H1 (cell line): ENCODE measurements at regions not wholly inside any gene's neighbourhood (a gene's known extent, or its start where the extent isn't known, plus 50 kb on each side); places are given as distances from the start of the nearest gene placed in this dataset.
A peak's percentile ranks its signal among the peaks of the same experiment; 100 is the strongest.

Experiments
- CTCF ChIA-PET: fragments of 300-600 bp; sonication (Branson Sonifier 250); formaldehyde crosslinking; loops from one replicate; lab custom pipeline; 2021; ENCODE audit not compliant: partially characterized antibody; lab: Charles Lee
- POLR2A ChIA-PET: fragments of 300-600 bp; sonication (Branson Sonifier 250); formaldehyde crosslinking; loops from one replicate; lab custom pipeline; 2021; ENCODE audit warnings: inconsistent platforms; ENCODE audit not compliant: partially characterized antibody; lab: Charles Lee
- DNase-seq, 2 experiments: peaks; one replicate each; pipeline versions ENCODE4 v3.0.0 to v3.0.0-alpha.2; 2010 to 2022; ENCODE audit warnings: low spot score in 2 of 2, low read depth in 1 of 2, mixed read lengths in 1 of 2
- FAIRE-seq: peaks from 2 replicates; lab custom pipeline; 2011; peaks lifted over from hg19 to GRCh38; lab: Jason Lieb, UNC
- H2AFZ ChIP-seq: 2 replicates; pipeline ENCODE4 v1.8.1; 2012; ENCODE audit warnings: low read length, inconsistent platforms
- H2AK5ac ChIP-seq: 2 replicates; pipeline ENCODE4 v1.6.1; 2013; ENCODE audit warnings: low read depth, low read length
- H2BK120ac ChIP-seq: replicated peaks from 2 replicates; pipeline ENCODE3; 2013; ENCODE audit warnings: low read depth, low read length, inconsistent platforms
- H2BK12ac ChIP-seq: 2 replicates; pipeline ENCODE4 v1.6.1; 2013; ENCODE audit warnings: low read depth, low read length
- H2BK15ac ChIP-seq: 2 replicates; pipeline ENCODE4 v1.6.1; 2013; ENCODE audit warnings: low read length
- H2BK20ac ChIP-seq: 2 replicates; pipeline ENCODE4 v1.6.1; 2013; ENCODE audit warnings: low read length
- H2BK5ac ChIP-seq: 2 replicates; pipeline ENCODE4 v1.6.1; 2013; ENCODE audit warnings: low read depth, low read length
- H3K14ac ChIP-seq: 2 replicates; pipeline ENCODE4 v1.6.1; 2013; ENCODE audit warnings: inconsistent platforms; ENCODE audit not compliant: insufficient read length
- H3K18ac ChIP-seq: 2 replicates; pipeline ENCODE4 v1.6.1; 2013; ENCODE audit warnings: low read length; ENCODE audit errors: extremely low read depth
- H3K23ac ChIP-seq: 2 replicates; pipeline ENCODE4 v1.6.1; 2013; ENCODE audit warnings: inconsistent platforms; ENCODE audit not compliant: insufficient read length
- H3K23me2 ChIP-seq: 2 replicates; pipeline ENCODE4 v1.6.1; 2013; ENCODE audit warnings: low read depth, low read length
- H3K27ac ChIP-seq: 2 replicates; pipeline ENCODE4 v1.6.1; 2011; ENCODE audit warnings: low read depth, low read length, inconsistent platforms
- H3K27me3 ChIP-seq, 4 experiments: replicated peaks in 1 of 4; 1 replicate in 1 of 4; 2 replicates in 3 of 4; pipeline versions ENCODE4 v1.6.1 to v1.8.1; 2011 to 2013; ENCODE audit warnings: low read length in 3 of 4, mild to moderate bottlenecking in 3 of 4, inconsistent platforms in 2 of 4, mixed read lengths in 2 of 4, moderate library complexity in 1 of 4; ENCODE audit not compliant: control insufficient read depth in 3 of 4, insufficient read depth in 3 of 4; ENCODE audit errors: extremely low read depth in 1 of 4
- H3K36me3 ChIP-seq, 4 experiments: 2 replicates each; pipeline versions ENCODE4 v1.6.1 to v1.8.1; 2011 to 2013; ENCODE audit warnings: mild to moderate bottlenecking in 4 of 4, low read length in 3 of 4, moderate library complexity in 2 of 4, control low read depth in 1 of 4, inconsistent platforms in 1 of 4; ENCODE audit not compliant: insufficient read depth in 4 of 4, control insufficient read depth in 2 of 4
- H3K4ac ChIP-seq: replicated peaks from 2 replicates; pipeline ENCODE3; 2013; ENCODE audit warnings: low read length, low read depth, mixed read lengths, inconsistent platforms; ENCODE audit not compliant: insufficient read length
- H3K4me1 ChIP-seq, 4 experiments: replicated peaks in 1 of 4; 1 replicate in 1 of 4; 2 replicates in 3 of 4; pipeline versions ENCODE4 v1.6.1 to v1.8.1; 2011 to 2013; ENCODE audit warnings: low read length in 3 of 4, inconsistent platforms in 2 of 4, mixed read lengths in 1 of 4; ENCODE audit not compliant: insufficient read depth in 4 of 4, control insufficient read depth in 3 of 4
- H3K4me2 ChIP-seq, 2 experiments: 2 replicates each; pipeline versions ENCODE4 v1.6.1 to v1.8.1; 2011 to 2013; ENCODE audit warnings: low read depth in 2 of 2, low read length in 2 of 2, control low read depth in 1 of 2, inconsistent platforms in 1 of 2, mild to moderate bottlenecking in 1 of 2; ENCODE audit not compliant: insufficient read depth in 1 of 2
- H3K4me3 ChIP-seq, 4 experiments: fragments of 200-600, 300-600 bp in 1 of 4; sonication (generic), shearing (Covaris generic), sonication (Bioruptor Twin) in 1 of 4; 2 replicates each; pipeline versions ENCODE4 v1.5.1 to v1.8.1; 2011 to 2016; ENCODE audit warnings: low read length in 4 of 4, low read depth in 3 of 4, control low read depth in 2 of 4, inconsistent platforms in 2 of 4, mild to moderate bottlenecking in 2 of 4, mixed read lengths in 1 of 4, moderate library complexity in 1 of 4; ENCODE audit not compliant: insufficient read depth in 2 of 4; ENCODE audit errors: extremely low read depth in 1 of 4
- H3K56ac ChIP-seq: replicated peaks from 2 replicates; pipeline ENCODE3; 2013; ENCODE audit warnings: low read depth, mild to moderate bottlenecking, mixed read lengths, low read length, inconsistent platforms; ENCODE audit not compliant: insufficient read length
- H3K79me1 ChIP-seq: 2 replicates; pipeline ENCODE4 v1.6.1; 2013; ENCODE audit warnings: low read depth, low read length, control low read depth
- H3K79me2 ChIP-seq, 2 experiments: 2 replicates each; pipeline versions ENCODE4 v1.6.1 to v1.8.1; 2012 to 2013; ENCODE audit warnings: low read length in 2 of 2, mild to moderate bottlenecking in 2 of 2, inconsistent platforms in 1 of 2; ENCODE audit not compliant: insufficient read depth in 2 of 2, control insufficient read depth in 1 of 2
- H3K9ac ChIP-seq, 4 experiments: replicated peaks in 1 of 4; 1 replicate in 1 of 4; 2 replicates in 3 of 4; pipeline versions ENCODE4 v1.6.1 to v1.8.1; 2011 to 2013; ENCODE audit warnings: low read depth in 3 of 4, low read length in 3 of 4, control low read depth in 2 of 4, mild to moderate bottlenecking in 2 of 4, moderate library complexity in 2 of 4, inconsistent platforms in 1 of 4; ENCODE audit errors: extremely low read depth in 1 of 4
- H3K9me3 ChIP-seq, 2 experiments: 2 replicates each; pipeline versions ENCODE4 v1.6.1 to v1.8.1; 2012 to 2013; ENCODE audit warnings: mild to moderate bottlenecking in 2 of 2, moderate library complexity in 2 of 2, control low read depth in 1 of 2, inconsistent platforms in 1 of 2, low read depth in 1 of 2, low read length in 1 of 2, mixed read lengths in 1 of 2; ENCODE audit not compliant: insufficient read depth in 2 of 2
- H4K20me1 ChIP-seq, 2 experiments: replicated peaks in 1 of 2; 2 replicates each; pipeline versions ENCODE3 to v1.8.1; 2011 to 2013; ENCODE audit warnings: inconsistent platforms in 2 of 2, low read length in 2 of 2, mild to moderate bottlenecking in 1 of 2; ENCODE audit not compliant: insufficient read depth in 2 of 2, control insufficient read depth in 1 of 2
- H4K5ac ChIP-seq: 2 replicates; pipeline ENCODE4 v1.6.1; 2013; ENCODE audit warnings: low read length, low read depth, mixed read lengths, inconsistent platforms; ENCODE audit not compliant: insufficient read length
- H4K8ac ChIP-seq: 2 replicates; pipeline ENCODE4 v1.8.0; 2013; ENCODE audit warnings: mild to moderate bottlenecking, moderate library complexity, low read length, inconsistent platforms; ENCODE audit not compliant: insufficient read depth; ENCODE audit errors: extremely low read depth
- H4K91ac ChIP-seq: replicated peaks from 2 replicates; pipeline ENCODE3; 2013; ENCODE audit warnings: low read length, mixed read lengths, inconsistent platforms; ENCODE audit not compliant: insufficient read length
- CTCF ChIP-seq, 3 experiments: IDR thresholded peaks; 1 replicate in 2 of 3; 2 replicates in 1 of 3; pipeline versions ENCODE4 v1.5.1 to v1.6.1; 2011; ENCODE audit warnings: low read length in 3 of 3, mild to moderate bottlenecking in 3 of 3, inconsistent platforms in 2 of 3, low read depth in 1 of 3, moderate library complexity in 1 of 3; ENCODE audit not compliant: insufficient read depth in 1 of 3; ENCODE audit errors: control extremely low read depth in 1 of 3
- POU5F1 ChIP-seq: IDR thresholded peaks from 2 replicates; pipeline ENCODE4 v1.6.1; 2011; ENCODE audit warnings: low read depth, mild to moderate bottlenecking, low read length, moderate library complexity
- RAD21 ChIP-seq, 2 experiments: IDR thresholded peaks in 1 of 2; conservative IDR thresholded peaks in 1 of 2; 2 replicates each; pipeline ENCODE4 v1.6.1; 2011; ENCODE audit warnings: low read depth in 2 of 2, low read length in 2 of 2, improper control_type of control experiment in 1 of 2, inconsistent platforms in 1 of 2, mild to moderate bottlenecking in 1 of 2, moderate library complexity in 1 of 2
- WGBS, 2 experiments: shearing (Covaris generic) in 1 of 2; methylation state at CpG; one replicate each; pipeline versions ENCODE4 v1.1.6 to v1.1.7; 2013 to 2015; ENCODE audit warnings: low lambda C conversion rate in 2 of 2, mixed read lengths in 2 of 2, inconsistent platforms in 1 of 2, low coverage in 1 of 2, missing lambda C conversion rate in 1 of 2; ENCODE audit not compliant: insufficient replicate concordance in 2 of 2, insufficient coverage in 1 of 2, insufficient read length in 1 of 2; ENCODE audit errors: extremely low coverage in 1 of 2, missing lambda C conversion rate in 1 of 2; 5-methylcytosine and 5-hydroxymethylcytosine counted together

- Histone ChIP-seq H3K4ac (no peak overlapping the region), H2BK15ac (no peak overlapping the region), H3K56ac (no peak overlapping the region), H3K4me1 (no peaks in the 10 kb centered on the region), H3K36me3 (no peaks in the 10 kb centered on the region), H3K18ac (no peak overlapping the region), H4K20me1 (no peaks in the 10 kb centered on the region), H3K9me3 (no peaks in the 10 kb centered on the region), H3K14ac (no peak overlapping the region), H4K5ac (no peak overlapping the region), H3K9ac (no peak overlapping the region), H3K23me2 (no peaks in the 10 kb centered on the region), H4K8ac (no peak overlapping the region), H3K79me1 (no peaks in the 10 kb centered on the region), H3K23ac (no peak overlapping the region), H2BK20ac (no peak overlapping the region), H3K4me2 (no peak overlapping the region), H2BK5ac (no peak overlapping the region), H2AFZ (no peak overlapping the region), H2BK120ac (no peak overlapping the region), H2AK5ac (no peak overlapping the region), H3K27me3 (no peaks in the 10 kb centered on the region), H3K27ac (no peak overlapping the region), H2BK12ac (no peak overlapping the region), H3K4me3 (no peak overlapping the region), H4K91ac (no peak overlapping the region), H3K79me2 (no peaks in the 10 kb centered on the region)
- no peak for FAIRE-seq
- TF ChIP-seq RAD21 (IDR thresholded peaks at IDR 0.05 in 1 of 2, conservative IDR thresholded peaks at IDR 0.05 in 1 of 2; ENCODE audit: low read depth in 2 of 2, low read length in 2 of 2): peak; percentile 64 to 68
- no peak for TF ChIP-seq POU5F1
- peak in 2 of 3 experiments; percentile 41 to 42; a peak in 2 of 4 replicates for TF ChIP-seq CTCF (IDR thresholded peaks at IDR 0.05; ENCODE audit: control extremely low read depth in 1 of 3, insufficient read depth in 1 of 3, low read depth in 1 of 3, low read length in 3 of 3)
- 60% methylated on average over 2 of the region's 2 CpGs; no CpG with 5 or more reads in 1 of the 2 experiments for WGBS, 2 experiments
- DNase-seq: no peak
- POLR2A ChIA-PET: no interaction called here
- CTCF ChIA-PET: interaction anchor here (1.0 to 1.1 kb wide), 2 partner anchors 12 to 48 kb away, joined by 5 to 6 read pairs; no protein-coding TSS in a partner anchor
These were observed 199.6 kb downstream of the LTN1 start for GRCh38 chr21:28793043-28793442.
